Erythroblast (primary cell): ENCODE measurements at regions not wholly inside any gene's neighbourhood (a gene's known extent, or its start where the extent isn't known, plus 50 kb on each side); places are given as distances from the start of the nearest gene placed in this dataset.

Source experiments
- GATA1 ChIP-seq: IDR thresholded peaks from 2 replicates; pipeline ENCODE4 v1.6.1; 2011; ENCODE audit warnings: low read depth, mild to moderate bottlenecking, control low read depth, low read length, moderate library complexity
- POLR2A ChIP-seq: IDR thresholded peaks from 2 replicates; pipeline ENCODE4 v1.6.1; 2011; ENCODE audit warnings: mild to moderate bottlenecking, low read length

DNA sequence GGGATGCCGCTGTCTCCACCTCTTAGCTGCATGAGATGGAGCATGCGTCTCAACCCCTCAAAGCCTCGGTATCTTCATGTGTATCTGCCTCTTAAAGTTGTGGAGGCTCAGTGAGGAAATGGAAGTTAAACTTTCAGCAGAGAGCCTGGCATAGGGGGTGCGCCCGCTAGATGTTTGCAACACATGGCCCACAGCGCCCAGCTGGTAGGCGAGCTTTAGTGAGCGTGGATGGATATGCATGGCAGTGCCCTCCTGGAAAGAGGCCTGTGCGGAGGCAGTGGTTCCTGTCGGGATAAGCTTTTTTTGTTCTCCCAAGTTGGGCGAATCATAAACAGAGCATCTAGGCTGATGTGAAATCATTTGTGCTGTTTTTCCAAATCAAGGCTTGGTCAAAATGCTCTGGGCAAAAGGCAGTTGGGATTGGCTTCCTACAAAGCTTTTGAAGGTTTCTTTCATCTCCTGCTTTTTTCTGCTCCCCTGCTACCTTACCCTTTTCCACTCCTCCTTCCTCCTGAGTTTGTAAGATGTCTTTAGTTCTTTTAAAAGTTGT lies 272.4 kb upstream of the TPM1 start:
- TF ChIP-seq POLR2A (no peak), GATA1 (no peak)
